Retinal pigment epithelial cell (primary cell): ENCODE measurements at regions not wholly inside any gene's neighbourhood (a gene's known extent, or its start where the extent isn't known, plus 50 kb on each side); places are given as distances from the start of the nearest gene placed in this dataset.

Experiments used
- DNase-seq: peaks from one replicate; pipeline ENCODE4 v3.0.0-alpha.2; 2010; ENCODE audit warnings: low read depth
- H3K4me3 ChIP-seq: 2 replicates; pipeline ENCODE4 v1.5.1; 2011; ENCODE audit warnings: mild to moderate bottlenecking, low read length, control low read depth, moderate library complexity
- TF ChIP-seq, protein P1 (sequence below): conservative IDR thresholded peaks from 2 replicates; pipeline ENCODE4 v1.5.1; 2011; ENCODE audit warnings: low read depth, low read length, control low read depth, inconsistent platforms

DNA sequence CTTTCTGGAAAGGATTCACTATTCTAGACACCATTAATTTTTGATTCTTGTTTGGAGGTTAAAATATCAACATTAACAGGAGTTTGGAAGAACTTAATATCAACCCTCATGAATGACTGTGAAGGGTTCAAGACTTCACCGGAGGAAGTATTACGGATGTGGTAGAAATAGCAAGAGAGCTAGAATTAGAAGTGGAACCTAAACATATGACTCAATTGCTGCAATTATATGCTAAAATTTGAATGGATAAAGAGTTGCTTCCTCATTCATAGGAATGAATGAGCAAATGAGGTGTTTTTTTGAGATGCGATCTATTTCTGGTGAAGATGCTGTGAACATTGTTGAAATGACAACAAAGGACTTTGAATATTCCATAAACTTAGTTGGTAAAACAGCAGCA, 77.9 kb upstream of the TNFSF4 start:
- no peak for DNase-seq
- TF ChIP-seq, protein P1, sequence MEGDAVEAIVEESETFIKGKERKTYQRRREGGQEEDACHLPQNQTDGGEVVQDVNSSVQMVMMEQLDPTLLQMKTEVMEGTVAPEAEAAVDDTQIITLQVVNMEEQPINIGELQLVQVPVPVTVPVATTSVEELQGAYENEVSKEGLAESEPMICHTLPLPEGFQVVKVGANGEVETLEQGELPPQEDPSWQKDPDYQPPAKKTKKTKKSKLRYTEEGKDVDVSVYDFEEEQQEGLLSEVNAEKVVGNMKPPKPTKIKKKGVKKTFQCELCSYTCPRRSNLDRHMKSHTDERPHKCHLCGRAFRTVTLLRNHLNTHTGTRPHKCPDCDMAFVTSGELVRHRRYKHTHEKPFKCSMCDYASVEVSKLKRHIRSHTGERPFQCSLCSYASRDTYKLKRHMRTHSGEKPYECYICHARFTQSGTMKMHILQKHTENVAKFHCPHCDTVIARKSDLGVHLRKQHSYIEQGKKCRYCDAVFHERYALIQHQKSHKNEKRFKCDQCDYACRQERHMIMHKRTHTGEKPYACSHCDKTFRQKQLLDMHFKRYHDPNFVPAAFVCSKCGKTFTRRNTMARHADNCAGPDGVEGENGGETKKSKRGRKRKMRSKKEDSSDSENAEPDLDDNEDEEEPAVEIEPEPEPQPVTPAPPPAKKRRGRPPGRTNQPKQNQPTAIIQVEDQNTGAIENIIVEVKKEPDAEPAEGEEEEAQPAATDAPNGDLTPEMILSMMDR, result no peak
- no peak overlapping the region for H3K4me3 ChIP-seq

DNA sequence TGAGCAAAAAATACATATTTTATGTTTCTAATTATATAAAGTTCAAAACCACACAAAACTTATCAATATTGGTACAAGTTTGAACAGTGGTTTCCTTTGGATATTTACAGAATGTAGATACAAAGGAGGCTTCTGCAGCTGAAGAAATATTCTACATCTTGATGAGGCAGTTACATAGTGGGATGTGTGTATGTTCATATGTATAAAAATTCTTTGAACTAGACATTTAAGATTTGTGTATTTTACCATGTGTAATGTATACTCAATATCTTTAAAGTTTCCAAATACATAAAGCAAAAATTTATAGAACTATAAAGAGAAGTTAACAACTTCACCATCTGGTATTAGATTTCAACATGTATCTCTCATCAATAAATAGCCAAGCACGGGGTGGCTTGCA, 80.7 kb upstream of the TNFSF4 start:
- TF ChIP-seq, protein P1, result no peak
- DNase-seq, result no peak
- no peak overlapping the region for H3K4me3 ChIP-seq

DNA sequence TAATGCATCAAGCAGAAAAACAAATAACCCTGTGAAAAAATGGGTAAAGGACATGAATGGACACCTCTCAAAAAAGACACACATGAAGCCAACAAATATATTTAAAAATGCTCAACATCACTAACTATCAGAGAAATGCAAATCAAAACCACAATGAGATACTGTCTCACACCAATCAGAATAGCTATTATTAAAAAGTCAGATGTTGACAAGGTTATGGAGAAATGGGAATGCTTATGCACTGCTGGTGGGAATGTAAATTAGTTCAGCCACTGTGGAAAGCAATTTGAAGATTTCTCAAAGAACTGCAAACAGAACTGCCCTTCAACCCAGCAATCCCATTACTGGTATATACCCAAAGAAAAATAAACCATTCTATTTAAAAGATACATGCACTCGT, 86.6 kb upstream of the TNFSF4 start:
- TF ChIP-seq, protein P1, result no peak
- H3K4me3 ChIP-seq, result no peak overlapping the region
- DNase-seq, result no peak

DNA sequence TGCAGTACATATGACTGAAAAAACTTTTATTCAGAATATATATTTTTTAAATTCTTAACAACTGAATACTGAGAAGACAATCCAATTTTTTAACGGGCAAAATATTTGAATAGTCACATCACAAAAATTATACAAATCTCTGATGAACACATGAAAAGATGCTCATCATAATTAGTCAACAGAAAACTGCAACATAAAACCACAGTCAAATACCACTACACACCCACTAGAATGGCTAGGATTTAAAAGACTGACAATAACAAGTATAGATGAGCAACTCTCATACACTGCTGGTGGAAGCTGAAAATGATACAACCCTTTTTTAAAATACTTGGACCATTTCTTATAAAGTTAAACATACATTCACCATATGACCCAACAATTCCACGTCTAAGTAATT, 87.7 kb upstream of the TNFSF4 start:
- DNase-seq, result no peak
- no peak overlapping the region for H3K4me3 ChIP-seq
- TF ChIP-seq, protein P1, result no peak

DNA sequence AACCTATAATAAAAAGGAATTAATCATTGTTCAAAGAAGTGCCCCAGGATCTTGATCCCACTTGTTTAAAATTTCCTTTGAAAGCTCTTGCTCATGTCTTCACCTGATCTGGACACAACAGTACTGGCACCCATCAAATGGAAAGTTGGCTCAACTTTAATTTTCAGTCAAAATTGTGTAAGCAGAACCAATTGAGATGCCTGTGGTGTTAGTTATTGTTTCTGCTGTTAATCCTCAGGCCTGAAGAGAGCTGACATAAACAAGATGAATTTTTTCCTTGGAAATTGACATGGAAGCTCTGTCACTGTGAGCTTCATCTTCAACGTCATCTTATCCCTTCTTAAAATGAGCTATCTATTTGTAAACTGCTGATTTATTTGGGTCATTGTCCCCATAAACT, 88.3 kb upstream of the TNFSF4 start:
- no peak overlapping the region for H3K4me3 ChIP-seq
- DNase-seq, result no peak
- TF ChIP-seq, protein P1, result no peak

DNA sequence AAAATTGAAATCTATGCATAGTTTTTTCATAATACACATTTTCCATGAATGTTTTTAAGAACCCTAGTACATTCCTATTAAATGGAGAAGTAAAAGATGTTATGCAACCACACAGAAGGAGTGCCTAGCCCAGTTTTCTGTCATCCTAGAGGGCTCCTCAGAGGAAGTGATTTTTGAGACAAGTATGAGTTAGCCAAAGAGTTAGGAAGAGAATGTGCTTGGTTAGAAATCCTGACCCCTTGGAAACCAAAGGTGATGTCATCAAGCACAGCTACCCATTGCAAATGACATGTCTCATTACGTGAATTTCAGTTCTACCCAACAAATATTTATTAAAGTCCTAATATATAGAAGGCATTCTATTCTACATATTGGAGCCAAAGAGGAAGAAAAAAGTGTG, 88.9 kb upstream of the TNFSF4 start:
- TF ChIP-seq, protein P1, result no peak
- no peak overlapping the region for H3K4me3 ChIP-seq
- DNase-seq, result no peak

DNA sequence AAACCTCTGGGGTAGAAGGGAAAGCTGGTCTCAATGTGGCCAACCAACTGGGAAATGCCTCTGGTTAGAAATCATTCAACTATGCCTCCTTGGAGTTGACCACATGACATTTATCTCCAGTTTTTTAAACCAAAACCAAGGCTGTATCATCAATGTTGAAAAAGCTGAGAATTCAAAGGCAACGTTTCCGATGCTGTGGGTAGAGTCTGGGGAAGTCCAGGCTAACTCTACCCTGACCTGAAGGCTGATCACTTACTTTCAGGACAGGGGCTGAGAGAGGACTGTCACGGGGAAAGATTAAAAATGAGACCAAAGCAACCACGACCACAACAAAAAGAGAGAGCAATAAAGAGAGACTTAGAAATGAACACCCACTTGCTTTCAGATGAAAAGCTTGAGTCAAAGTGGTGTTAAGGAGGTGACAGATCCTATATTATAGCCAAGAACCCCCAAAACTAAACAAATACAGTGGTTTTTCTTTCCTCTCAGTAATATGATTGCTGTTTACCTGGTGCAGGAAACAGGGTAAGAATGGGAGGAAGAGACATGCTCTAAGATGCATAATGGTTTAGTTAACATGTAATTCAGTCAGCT, 90.8 kb upstream of the TNFSF4 start:
- no peak for DNase-seq
- H3K4me3 ChIP-seq, result no peak overlapping the region
- TF ChIP-seq, protein P1, result no peak
